ENCODE measurements at regions not wholly inside any gene's neighbourhood (a gene's known extent, or its start where the extent isn't known, plus 50 kb on each side); places are given as distances from the start of the nearest gene placed in this dataset.

- no peak for DNase-seq
Measured at GRCh38 chr6:163940705-163941623, 526.4 kb downstream of the QKI start.

- no peak for DNase-seq
Measured at GRCh38 chr6:163937071-163937470, 522.6 kb downstream of the QKI start.

GRCh38 chr6:163935158-163935762 is 520.7 kb downstream of the QKI start:
- no peak for DNase-seq

- DNase-seq, result no peak
Measured at GRCh38 chr6:163930012-163930411, 515.5 kb downstream of the QKI start.

- no peak for DNase-seq
Measured at GRCh38 chr6:163929538-163929937, 515.0 kb downstream of the QKI start.

- DNase-seq, result no peak
Measured at GRCh38 chr6:163926642-163927041, 512.1 kb downstream of the QKI start.

- DNase-seq, result no peak
Measured at GRCh38 chr6:163925839-163926238, 511.3 kb downstream of the QKI start.

GRCh38 chr6:163923658-163924411 is 509.3 kb downstream of the QKI start:
- no peak for DNase-seq

GRCh38 chr6:163922562-163922961 is 508.0 kb downstream of the QKI start:
- DNase-seq, result no peak

GRCh38 chr6:163919652-163920051 is 505.1 kb downstream of the QKI start:
- DNase-seq, result no peak

- DNase-seq, result no peak
Measured at GRCh38 chr6:163916315-163917081, 502.0 kb downstream of the QKI start.

GRCh38 chr6:163915131-163915530 is 500.6 kb downstream of the QKI start:
- DNase-seq, result no peak

- DNase-seq, result no peak
Measured at GRCh38 chr6:163913045-163913444, 498.5 kb downstream of the QKI start.

- no peak for DNase-seq
Measured at GRCh38 chr6:163906006-163906710, 491.6 kb downstream of the QKI start.

- no peak for DNase-seq
Measured at GRCh38 chr6:163904186-163904585, 489.7 kb downstream of the QKI start.

GRCh38 chr6:163903541-163903940 is 489.0 kb downstream of the QKI start:
- no peak for DNase-seq

GRCh38 chr6:163902993-163903392 is 488.5 kb downstream of the QKI start:
- DNase-seq, result no peak

GRCh38 chr6:163901681-163902080 is 487.2 kb downstream of the QKI start:
- no peak for DNase-seq

GRCh38 chr6:163900570-163900969 is 486.1 kb downstream of the QKI start:
- no peak for DNase-seq

- no peak for DNase-seq
Measured at GRCh38 chr6:163897669-163898068, 483.2 kb downstream of the QKI start.

GRCh38 chr6:163897030-163897429 is 482.5 kb downstream of the QKI start:
- no peak for DNase-seq

GRCh38 chr6:163895162-163895561 is 480.6 kb downstream of the QKI start:
- no peak for DNase-seq
